ENCODE measurements at regions not wholly inside any gene's neighbourhood (a gene's known extent, or its start where the extent isn't known, plus 50 kb on each side); places are given as distances from the start of the nearest gene placed in this dataset.

- no peak for DNase-seq (ENCODE audit: low read depth)
- no peak overlapping the region for H3K4me3 ChIP-seq (ENCODE audit: control insufficient read depth, low read depth, low read length)
- no peak for TF ChIP-seq CTCF (conservative IDR thresholded peaks at IDR 0.05; ENCODE audit: control insufficient read depth, insufficient read depth, low read depth, low read length)
These were observed 245.4 kb downstream of the BUD13 start for GRCh38 chr11:116527180-116527991.

- no peak for TF ChIP-seq CTCF (conservative IDR thresholded peaks at IDR 0.05; ENCODE audit: control insufficient read depth, insufficient read depth, low read depth, low read length)
- no peak for DNase-seq (ENCODE audit: low read depth)
- no peak overlapping the region for H3K4me3 ChIP-seq (ENCODE audit: control insufficient read depth, low read depth, low read length)
These were observed 246.8 kb downstream of the BUD13 start for GRCh38 chr11:116525961-116526495.

- no peak overlapping the region for H3K4me3 ChIP-seq (ENCODE audit: control insufficient read depth, low read depth, low read length)
- no peak for TF ChIP-seq CTCF (conservative IDR thresholded peaks at IDR 0.05; ENCODE audit: control insufficient read depth, insufficient read depth, low read depth, low read length)
- DNase-seq (ENCODE audit: low read depth) = no peak
These were observed 253.3 kb downstream of the BUD13 start for GRCh38 chr11:116519499-116519898.

GRCh38 chr11:116518141-116518540 lies 254.6 kb downstream of the BUD13 start:
- TF ChIP-seq CTCF (conservative IDR thresholded peaks at IDR 0.05; ENCODE audit: control insufficient read depth, insufficient read depth, low read depth, low read length) = no peak
- H3K4me3 ChIP-seq (ENCODE audit: control insufficient read depth, low read depth, low read length) = no peak overlapping the region
- DNase-seq (ENCODE audit: low read depth) = no peak

GRCh38 chr11:116517584-116517983 lies 255.2 kb downstream of the BUD13 start:
- TF ChIP-seq CTCF (conservative IDR thresholded peaks at IDR 0.05; ENCODE audit: control insufficient read depth, insufficient read depth, low read depth, low read length) = no peak
- no peak overlapping the region for H3K4me3 ChIP-seq (ENCODE audit: control insufficient read depth, low read depth, low read length)
- DNase-seq (ENCODE audit: low read depth) = no peak

- no peak for TF ChIP-seq CTCF (conservative IDR thresholded peaks at IDR 0.05; ENCODE audit: control insufficient read depth, insufficient read depth, low read depth, low read length)
- no peak for DNase-seq (ENCODE audit: low read depth)
- no peak overlapping the region for H3K4me3 ChIP-seq (ENCODE audit: control insufficient read depth, low read depth, low read length)
These were observed 255.7 kb downstream of the BUD13 start for GRCh38 chr11:116517077-116517476.

All from fibroblast of mammary gland (primary cell).